SK-N-SH (cell line): ENCODE measurements at regions not wholly inside any gene's neighbourhood (a gene's known extent, or its start where the extent isn't known, plus 50 kb on each side); places are given as distances from the start of the nearest gene placed in this dataset.

Experiments
- CTCF ChIA-PET: fragments of 300-600, 350-600 bp; formaldehyde crosslinking; extraction: SDS; loops from one replicate; lab custom pipeline; 2021; lab: Yijun Ruan, JAX
- POLR2A ChIA-PET: fragments of 350-600 bp; sonication (Branson Sonifier 250); formaldehyde crosslinking; extraction: SDS; loops from one replicate; lab custom pipeline; 2020; ENCODE audit warnings: antibody characterized with exemption, inconsistent platforms; lab: Yijun Ruan, JAX
- DNase-seq: peaks from one replicate; pipeline ENCODE4 v3.0.0; 2012
- H2AFZ ChIP-seq: fragments of 200-600 bp; sonication (generic); 2 replicates; pipeline ENCODE4 v1.8.1; 2016; ENCODE audit warnings: antibody characterized with exemption, mild to moderate bottlenecking, low read depth
- H3F3A ChIP-seq: fragments of 200-600 bp; sonication (generic); replicated peaks from 2 replicates; pipeline ENCODE3; 2016; ENCODE audit warnings: antibody characterized with exemption, mild to moderate bottlenecking; ENCODE audit not compliant: insufficient read depth
- H3K27ac ChIP-seq, 2 experiments: fragments of 200-500 bp in 1 of 2; fragments of 200-600 bp in 1 of 2; sonication (Bioruptor generic) in 1 of 2; sonication (generic), shearing (Covaris generic) in 1 of 2; 2 replicates each; pipeline versions ENCODE4 v1.5.1 to v1.6.1; 2014 to 2016; ENCODE audit warnings: low read depth in 2 of 2, inconsistent platforms in 1 of 2, low read length in 1 of 2, mild to moderate bottlenecking in 1 of 2, mixed read lengths in 1 of 2
- H3K27me3 ChIP-seq: fragments of 200-600 bp; sonication (generic), shearing (Covaris generic); 2 replicates; pipeline ENCODE4 v1.6.1; 2016; ENCODE audit warnings: mixed run types; ENCODE audit not compliant: insufficient read depth
- H3K36me3 ChIP-seq, 2 experiments: fragments of 200-500 bp in 1 of 2; fragments of 200-600 bp in 1 of 2; sonication (Bioruptor generic) in 1 of 2; sonication (generic) in 1 of 2; replicated peaks in 1 of 2; 2 replicates each; pipeline versions ENCODE3 to v1.5.1; 2014 to 2016; ENCODE audit warnings: low read length in 1 of 2, mild to moderate bottlenecking in 1 of 2; ENCODE audit not compliant: insufficient read depth in 2 of 2, control insufficient read depth in 1 of 2
- H3K4me1 ChIP-seq, 2 experiments: fragments of 200-500 bp in 1 of 2; fragments of 200-600 bp in 1 of 2; sonication (Bioruptor generic) in 1 of 2; sonication (generic), shearing (Covaris generic) in 1 of 2; 2 replicates each; pipeline versions ENCODE4 v1.5.1 to v1.6.1; 2014 to 2016; ENCODE audit warnings: low read depth in 1 of 2, low read length in 1 of 2, mixed run types in 1 of 2; ENCODE audit not compliant: insufficient read depth in 2 of 2, control insufficient read depth in 1 of 2
- H3K4me2 ChIP-seq: fragments of 200-600 bp; sonication (generic), shearing (Covaris generic); 2 replicates; pipeline ENCODE4 v1.6.1; 2017; ENCODE audit warnings: mixed run types
- H3K4me3 ChIP-seq, 2 experiments: fragments of 200-500 bp in 1 of 2; fragments of 200-600 bp in 1 of 2; sonication (Bioruptor generic) in 1 of 2; sonication (generic), shearing (Covaris generic) in 1 of 2; 2 replicates each; pipeline versions ENCODE4 v1.5.1 to v1.8.1; 2014 to 2016; ENCODE audit warnings: low read depth in 2 of 2, inconsistent platforms in 1 of 2, low read length in 1 of 2, mild to moderate bottlenecking in 1 of 2, mixed read lengths in 1 of 2, moderate library complexity in 1 of 2
- H3K79me2 ChIP-seq: fragments of 200-600 bp; sonication (generic); 2 replicates; pipeline ENCODE4 v1.8.1; 2017; ENCODE audit warnings: mild to moderate bottlenecking; ENCODE audit not compliant: insufficient read depth
- H3K9ac ChIP-seq: fragments of 200-600 bp; sonication (generic); 2 replicates; pipeline ENCODE4 v1.6.1; 2017; ENCODE audit warnings: mixed run types
- H3K9me2 ChIP-seq: fragments of 200-600 bp; sonication (generic); 2 replicates; pipeline ENCODE4 v1.6.1; 2017; ENCODE audit warnings: mixed run types
- H3K9me3 ChIP-seq: fragments of 200-600 bp; sonication (generic); 2 replicates; pipeline ENCODE4 v1.6.1; 2017; ENCODE audit warnings: mixed run types, mild to moderate bottlenecking, moderate library complexity
- H4K20me1 ChIP-seq: fragments of 200-600 bp; sonication (generic); 2 replicates; pipeline ENCODE4 v1.6.1; 2017; ENCODE audit warnings: mild to moderate bottlenecking, mixed run types; ENCODE audit not compliant: insufficient read depth
- FOSL2 ChIP-seq: IDR thresholded peaks from 2 replicates; pipeline ENCODE4 v1.4.0; 2012; ENCODE audit warnings: low read depth, mild to moderate bottlenecking, moderate library complexity, borderline replicate concordance
- FOXM1 ChIP-seq: IDR thresholded peaks from 2 replicates; pipeline ENCODE4 v1.4.0; 2012; ENCODE audit warnings: low read depth, mild to moderate bottlenecking
- GABPA ChIP-seq: IDR thresholded peaks from 2 replicates; pipeline ENCODE4 v1.4.0; 2012; ENCODE audit warnings: low read depth, mild to moderate bottlenecking
- IRF3 ChIP-seq: fragments of 150-350 bp; IDR thresholded peaks from 2 replicates; pipeline ENCODE4 v1.6.1; 2016; ENCODE audit warnings: mild to moderate bottlenecking, low read depth, low read length
- MEF2A ChIP-seq: IDR thresholded peaks from 2 replicates; pipeline ENCODE4 v1.4.0; 2012; ENCODE audit warnings: low read depth, borderline replicate concordance
- NFIC ChIP-seq: IDR thresholded peaks from 2 replicates; pipeline ENCODE4 v1.4.0; 2012; ENCODE audit warnings: borderline replicate concordance
- POLR2AphosphoS5 ChIP-seq: IDR thresholded peaks from 2 replicates; pipeline ENCODE4 v1.6.1; 2012; ENCODE audit warnings: low read depth, low read length
- RXRA ChIP-seq: IDR thresholded peaks from 2 replicates; pipeline ENCODE4 v1.4.0; 2012; ENCODE audit warnings: low read depth, mild to moderate bottlenecking, borderline replicate concordance
- ZBTB33 ChIP-seq: IDR thresholded peaks from 2 replicates; pipeline ENCODE4 v1.4.0; 2012; ENCODE audit warnings: low read depth, borderline replicate concordance
- WGBS: methylation state at CpG from one replicate; pipeline ENCODE4 v1.1.6; 2017; ENCODE audit warnings: low lambda C conversion rate; 5-methylcytosine and 5-hydroxymethylcytosine counted together

DNA sequence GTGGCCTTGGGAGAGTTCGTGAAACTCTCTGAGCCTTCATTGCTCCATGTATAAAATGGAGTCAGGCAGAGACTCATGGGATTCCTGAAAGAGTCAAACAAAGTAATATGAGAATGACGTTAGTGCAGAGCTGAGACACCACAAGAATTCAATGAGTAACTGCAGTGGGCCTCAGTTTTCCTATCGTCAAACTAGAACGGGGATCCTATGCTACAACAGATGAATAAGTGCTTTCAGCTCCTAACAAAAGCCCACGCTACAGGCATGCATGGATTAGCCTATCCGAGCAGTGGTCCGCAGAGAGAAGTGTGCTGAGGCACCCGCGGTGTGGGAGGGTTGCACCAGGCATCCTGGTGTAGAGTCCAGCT, 124.7 kb downstream of the SYF2 start:
- Histone ChIP-seq H3K9me3 (no peaks in the 10 kb centered on the region), H3K4me3 (no peak overlapping the region), H3K36me3 (no peaks in the 10 kb centered on the region), H3K79me2 (no peaks in the 10 kb centered on the region), H3K27me3 (0 out of 2 replicates have a peak, but pooled peaks cover 19% of the 10 kb centered on the region), H3K4me2 (no peak overlapping the region), H3K4me1 (peaks cover 0 to 11% of the 10 kb centered on the region in 2 experiments; a peak in 1 of 4 replicates), H2AFZ (no peak overlapping the region), H3K9me2 (no peaks in the 10 kb centered on the region), H4K20me1 (no peaks in the 10 kb centered on the region), H3K27ac (no peak overlapping the region), H3K9ac (no peak overlapping the region), H3F3A (no peaks in the 10 kb centered on the region)
- no peak for DNase-seq
- ChIA-PET POLR2A (no interaction called here), CTCF (interaction anchor here (0.9 to 1.2 kb wide), 2 partner anchors 13 to 175 kb away, joined by 3 read pairs; no protein-coding TSS in a partner anchor)
- 68% methylated on average over 9 of the region's 9 CpGs for WGBS
- TF ChIP-seq FOXM1 (no peak), RXRA (no peak), ZBTB33 (no peak)

- ChIA-PET CTCF (interaction anchor here (0.9 to 1.2 kb wide), 2 partner anchors 13 to 175 kb away, joined by 3 read pairs; no protein-coding TSS in a partner anchor), POLR2A (no interaction called here)
- no peak for DNase-seq
- H3K79me2 ChIP-seq, result no peaks in the 10 kb centered on the region
- WGBS, result 67% methylated on average over 17 of the region's 20 CpGs
- H3K27me3 ChIP-seq, result 0 out of 2 replicates have a peak, but pooled peaks cover 19% of the 10 kb centered on the region
- H3K36me3 ChIP-seq, result no peaks in the 10 kb centered on the region
- H2AFZ ChIP-seq, result no peak overlapping the region
- no peak overlapping the region for H3K4me2 ChIP-seq
- H3F3A ChIP-seq, result no peaks in the 10 kb centered on the region
- TF ChIP-seq GABPA (no peak), FOSL2 (no peak), POLR2AphosphoS5 (no peak), IRF3 (no peak), MEF2A (no peak), NFIC (no peak), FOXM1 (no peak)
- no peaks in the 10 kb centered on the region for H3K9me2 ChIP-seq
- no peak overlapping the region for H3K27ac ChIP-seq
- no peak overlapping the region for H3K9ac ChIP-seq
- H3K4me1 ChIP-seq, result peaks cover 0 to 11% of the 10 kb centered on the region in 2 experiments; a peak in 1 of 4 replicates
- no peak overlapping the region for H3K4me3 ChIP-seq
- no peaks in the 10 kb centered on the region for H4K20me1 ChIP-seq
- no peaks in the 10 kb centered on the region for H3K9me3 ChIP-seq
Measured at GRCh38 chr1:25106976-25107642, 125.2 kb downstream of the SYF2 start.
